HCT116 (cell line): ENCODE measurements at regions not wholly inside any gene's neighbourhood (a gene's known extent, or its start where the extent isn't known, plus 50 kb on each side); places are given as distances from the start of the nearest gene placed in this dataset.

Experiments used
- CTCF ChIP-seq, 3 experiments: fragments of 200-600 bp in 1 of 3; sonication (generic) in 1 of 3; IDR thresholded peaks in 2 of 3; conservative IDR thresholded peaks in 1 of 3; 2 replicates each; pipeline ENCODE4 v1.5.1; 2012 to 2017; ENCODE audit warnings: low read depth in 2 of 3, low read length in 2 of 3, antibody characterized with exemption in 1 of 3, borderline replicate concordance in 1 of 3, control low read depth in 1 of 3, mild to moderate bottlenecking in 1 of 3, mixed read lengths in 1 of 3, mixed run types in 1 of 3, moderate library complexity in 1 of 3; ENCODE audit not compliant: insufficient read depth in 1 of 3
- JUND ChIP-seq: IDR thresholded peaks from 2 replicates; pipeline ENCODE4 v1.6.1; 2012
- REST ChIP-seq: IDR thresholded peaks from 2 replicates; pipeline ENCODE4 v1.6.1; 2012; ENCODE audit warnings: low read depth
- TCF7L2 ChIP-seq: IDR thresholded peaks from 2 replicates; pipeline ENCODE4 v1.7.0; 2011; ENCODE audit warnings: borderline replicate concordance, inconsistent platforms; ENCODE audit not compliant: insufficient read depth, insufficient read length; ENCODE audit errors: extremely low read depth
- YY1 ChIP-seq: IDR thresholded peaks from 2 replicates; pipeline ENCODE4 v1.6.1; 2011; ENCODE audit warnings: low read length, low read depth, moderate library complexity, mild to moderate bottlenecking; ENCODE audit not compliant: insufficient replicate concordance; ENCODE audit errors: extremely low read depth
- ZBTB33 ChIP-seq: IDR thresholded peaks from 2 replicates; pipeline ENCODE4 v1.6.1; 2011; ENCODE audit warnings: mild to moderate bottlenecking, low read length, moderate library complexity; ENCODE audit not compliant: insufficient replicate concordance; ENCODE audit errors: extremely low read depth

GRCh38 chr13:67877031-67877430 is 646.9 kb upstream of the PCDH9 start:
- TF ChIP-seq CTCF (IDR thresholded peaks at IDR 0.05 in 2 of 3, conservative IDR thresholded peaks at IDR 0.05 in 1 of 3; ENCODE audit: borderline replicate concordance in 1 of 3, insufficient read depth in 1 of 3, low read depth in 2 of 3, low read length in 2 of 3) (no peak), REST (no peak), JUND (no peak), YY1 (no peak), ZBTB33 (no peak), TCF7L2 (no peak)
